OCI-LY1 (cell line): ENCODE measurements at regions not wholly inside any gene's neighbourhood (a gene's known extent, or its start where the extent isn't known, plus 50 kb on each side); places are given as distances from the start of the nearest gene placed in this dataset.

Experiments used
- EZH2 ChIP-seq: fragments of 200-600 bp; sonication (generic), shearing (Covaris generic); IDR thresholded peaks from 2 replicates; pipeline ENCODE4 v1.8.0; 2017; ENCODE audit warnings: borderline replicate concordance, mixed run types, mild to moderate bottlenecking, antibody characterized with exemption, low read length, moderate library complexity, mixed read lengths
- TF ChIP-seq, protein P1 (sequence below): fragments of 200-600 bp; sonication (generic), shearing (Covaris generic); IDR thresholded peaks from 2 replicates; pipeline ENCODE4 v1.5.1; 2017; ENCODE audit warnings: mild to moderate bottlenecking, antibody characterized with exemption, low read length, moderate library complexity, mixed read lengths

- TF ChIP-seq, protein P1, sequence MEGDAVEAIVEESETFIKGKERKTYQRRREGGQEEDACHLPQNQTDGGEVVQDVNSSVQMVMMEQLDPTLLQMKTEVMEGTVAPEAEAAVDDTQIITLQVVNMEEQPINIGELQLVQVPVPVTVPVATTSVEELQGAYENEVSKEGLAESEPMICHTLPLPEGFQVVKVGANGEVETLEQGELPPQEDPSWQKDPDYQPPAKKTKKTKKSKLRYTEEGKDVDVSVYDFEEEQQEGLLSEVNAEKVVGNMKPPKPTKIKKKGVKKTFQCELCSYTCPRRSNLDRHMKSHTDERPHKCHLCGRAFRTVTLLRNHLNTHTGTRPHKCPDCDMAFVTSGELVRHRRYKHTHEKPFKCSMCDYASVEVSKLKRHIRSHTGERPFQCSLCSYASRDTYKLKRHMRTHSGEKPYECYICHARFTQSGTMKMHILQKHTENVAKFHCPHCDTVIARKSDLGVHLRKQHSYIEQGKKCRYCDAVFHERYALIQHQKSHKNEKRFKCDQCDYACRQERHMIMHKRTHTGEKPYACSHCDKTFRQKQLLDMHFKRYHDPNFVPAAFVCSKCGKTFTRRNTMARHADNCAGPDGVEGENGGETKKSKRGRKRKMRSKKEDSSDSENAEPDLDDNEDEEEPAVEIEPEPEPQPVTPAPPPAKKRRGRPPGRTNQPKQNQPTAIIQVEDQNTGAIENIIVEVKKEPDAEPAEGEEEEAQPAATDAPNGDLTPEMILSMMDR: no peak
- no peak for TF ChIP-seq EZH2
Measured at GRCh38 chr16:82240111-82240510, 70.1 kb upstream of the MPHOSPH6 start.
